ENCODE measurements at regions not wholly inside any gene's neighbourhood (a gene's known extent, or its start where the extent isn't known, plus 50 kb on each side); places are given as distances from the start of the nearest gene placed in this dataset.

- intact Hi-C loops (cut with micrococcal nuclease; ENCODE audit: unreplicated experiment), result loop anchor here (10.0 kb wide), 1 partner anchor 282 kb away; no protein-coding TSS in a partner anchor
- H3K4me3 ChIP-seq (ENCODE audit: low read depth, low read length, poor library complexity, severe bottlenecking), result no peak overlapping the region
- CTCF ChIA-PET, result interaction anchor here (0.7 kb wide), 1 partner anchor 660 kb away, joined by 6 read pairs; no protein-coding TSS in a partner anchor
- no peaks in the 10 kb centered on the region for H3K4me1 ChIP-seq (ENCODE audit: insufficient read depth, low read length, poor library complexity, severe bottlenecking)
- H3K36me3 ChIP-seq (ENCODE audit: insufficient read depth, low read length, poor library complexity, severe bottlenecking), result no peaks in the 10 kb centered on the region
- no peaks in the 10 kb centered on the region for H3K9me3 ChIP-seq (ENCODE audit: low read depth, low read length, poor library complexity, severe bottlenecking)
- DNase-seq (ENCODE audit: low spot score), result no peak
- TF ChIP-seq EZH2 (IDR thresholded peaks at IDR 0.05; ENCODE audit: borderline replicate concordance, low read depth, low read length, poor library complexity, severe bottlenecking), result no peak
- TF ChIP-seq, protein P1, sequence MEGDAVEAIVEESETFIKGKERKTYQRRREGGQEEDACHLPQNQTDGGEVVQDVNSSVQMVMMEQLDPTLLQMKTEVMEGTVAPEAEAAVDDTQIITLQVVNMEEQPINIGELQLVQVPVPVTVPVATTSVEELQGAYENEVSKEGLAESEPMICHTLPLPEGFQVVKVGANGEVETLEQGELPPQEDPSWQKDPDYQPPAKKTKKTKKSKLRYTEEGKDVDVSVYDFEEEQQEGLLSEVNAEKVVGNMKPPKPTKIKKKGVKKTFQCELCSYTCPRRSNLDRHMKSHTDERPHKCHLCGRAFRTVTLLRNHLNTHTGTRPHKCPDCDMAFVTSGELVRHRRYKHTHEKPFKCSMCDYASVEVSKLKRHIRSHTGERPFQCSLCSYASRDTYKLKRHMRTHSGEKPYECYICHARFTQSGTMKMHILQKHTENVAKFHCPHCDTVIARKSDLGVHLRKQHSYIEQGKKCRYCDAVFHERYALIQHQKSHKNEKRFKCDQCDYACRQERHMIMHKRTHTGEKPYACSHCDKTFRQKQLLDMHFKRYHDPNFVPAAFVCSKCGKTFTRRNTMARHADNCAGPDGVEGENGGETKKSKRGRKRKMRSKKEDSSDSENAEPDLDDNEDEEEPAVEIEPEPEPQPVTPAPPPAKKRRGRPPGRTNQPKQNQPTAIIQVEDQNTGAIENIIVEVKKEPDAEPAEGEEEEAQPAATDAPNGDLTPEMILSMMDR (conservative IDR thresholded peaks at IDR 0.05; ENCODE audit: low read depth, low read length), result no peak
- no peaks in the 10 kb centered on the region for H3K27me3 ChIP-seq (replicated peaks; ENCODE audit: insufficient read depth, low read depth, low read length, poor library complexity)
- POLR2A ChIA-PET (ENCODE audit: low non-redundant PET), result no interaction called here
- no TSS peak for BruUV-seq (replicated peaks)
- no peak overlapping the region for H3K27ac ChIP-seq (ENCODE audit: low read depth, low read length, poor library complexity, severe bottlenecking)
Observed at GRCh38 chr5:68746643-68747420, 347.0 kb upstream of the SLC30A5 start.

GRCh38 chr5:68747521-68747920 lies 346.3 kb upstream of the SLC30A5 start:
- DNase-seq (ENCODE audit: low spot score), result no peak
- Histone ChIP-seq H3K36me3 (ENCODE audit: insufficient read depth, low read length, poor library complexity, severe bottlenecking) (no peaks in the 10 kb centered on the region), H3K27ac (ENCODE audit: low read depth, low read length, poor library complexity, severe bottlenecking) (no peak overlapping the region), H3K27me3 (replicated peaks; ENCODE audit: insufficient read depth, low read depth, low read length, poor library complexity) (no peaks in the 10 kb centered on the region), H3K9me3 (ENCODE audit: low read depth, low read length, poor library complexity, severe bottlenecking) (no peaks in the 10 kb centered on the region), H3K4me1 (ENCODE audit: insufficient read depth, low read length, poor library complexity, severe bottlenecking) (no peaks in the 10 kb centered on the region), H3K4me3 (ENCODE audit: low read depth, low read length, poor library complexity, severe bottlenecking) (no peak overlapping the region)
- BruUV-seq (replicated peaks), result no TSS peak
- TF ChIP-seq, protein P1 (conservative IDR thresholded peaks at IDR 0.05; ENCODE audit: low read depth, low read length), result no peak
- TF ChIP-seq EZH2 (IDR thresholded peaks at IDR 0.05; ENCODE audit: borderline replicate concordance, low read depth, low read length, poor library complexity, severe bottlenecking), result no peak
- CTCF ChIA-PET, result interaction anchor here (0.7 kb wide), 1 partner anchor 659 kb away, joined by 6 read pairs; no protein-coding TSS in a partner anchor
- POLR2A ChIA-PET (ENCODE audit: low non-redundant PET), result no interaction called here
- intact Hi-C loops (cut with micrococcal nuclease; ENCODE audit: unreplicated experiment), result loop anchor here (10.0 kb wide), 1 partner anchor 283 kb away; no protein-coding TSS in a partner anchor

GRCh38 chr5:68748101-68748500 lies 345.7 kb upstream of the SLC30A5 start:
- no peak for TF ChIP-seq EZH2 (IDR thresholded peaks at IDR 0.05; ENCODE audit: borderline replicate concordance, low read depth, low read length, poor library complexity, severe bottlenecking)
- TF ChIP-seq, protein P1 (conservative IDR thresholded peaks at IDR 0.05; ENCODE audit: low read depth, low read length), result no peak
- no peak for DNase-seq (ENCODE audit: low spot score)
- H3K36me3 ChIP-seq (ENCODE audit: insufficient read depth, low read length, poor library complexity, severe bottlenecking), result no peaks in the 10 kb centered on the region
- H3K4me3 ChIP-seq (ENCODE audit: low read depth, low read length, poor library complexity, severe bottlenecking), result no peak overlapping the region
- H3K27ac ChIP-seq (ENCODE audit: low read depth, low read length, poor library complexity, severe bottlenecking), result no peak overlapping the region
- BruUV-seq (replicated peaks), result no TSS peak
- ChIA-PET CTCF (interaction anchor here (0.6 to 0.7 kb wide), 2 partner anchors 47 to 125 kb away, joined by 4 to 8 read pairs; no protein-coding TSS in a partner anchor), POLR2A (ENCODE audit: low non-redundant PET) (no interaction called here)
- H3K27me3 ChIP-seq (replicated peaks; ENCODE audit: insufficient read depth, low read depth, low read length, poor library complexity), result no peaks in the 10 kb centered on the region
- no peaks in the 10 kb centered on the region for H3K4me1 ChIP-seq (ENCODE audit: insufficient read depth, low read length, poor library complexity, severe bottlenecking)
- intact Hi-C loops (cut with micrococcal nuclease; ENCODE audit: unreplicated experiment), result loop anchor here (10.0 kb wide), 1 partner anchor 283 kb away; no protein-coding TSS in a partner anchor
- no peaks in the 10 kb centered on the region for H3K9me3 ChIP-seq (ENCODE audit: low read depth, low read length, poor library complexity, severe bottlenecking)

All from A673 (cell line).